Liver (tissue), 3 donors: ENCODE measurements at regions not wholly inside any gene's neighbourhood (a gene's known extent, or its start where the extent isn't known, plus 50 kb on each side); places are given as distances from the start of the nearest gene placed in this dataset.
"Not testable (repeated sequence)": the region's sequence is repeated elsewhere in the genome, so short reads cannot be mapped to it uniquely, and the experiment has no call there.

Experiments used
- ATF3 ChIP-seq: IDR thresholded peaks from 2 replicates; pipeline ENCODE4 v1.6.1; 2016; ENCODE audit warnings: antibody characterized with exemption
- CTCF ChIP-seq: fragments of 150-350 bp; IDR thresholded peaks from 2 replicates; pipeline ENCODE4 v1.5.1; 2017; ENCODE audit warnings: improper control_type of control experiment, low read depth, low read length; ENCODE audit not compliant: missing input control
- EGR1 ChIP-seq, 2 donors: IDR thresholded peaks; 2 replicates each; pipeline ENCODE4 v1.6.1; 2016 to 2018; ENCODE audit warnings: antibody characterized with exemption in 2 of 2, low read depth in 2 of 2
- FOXA1 ChIP-seq: IDR thresholded peaks from 2 replicates; pipeline ENCODE4 v1.6.1; 2016; ENCODE audit warnings: antibody characterized with exemption
- GABPA ChIP-seq, 2 donors: IDR thresholded peaks in 1 of 2; conservative IDR thresholded peaks in 1 of 2; 2 replicates each; pipeline ENCODE4 v1.6.1; 2016; ENCODE audit warnings: antibody characterized with exemption in 2 of 2, mild to moderate bottlenecking in 1 of 2, moderate library complexity in 1 of 2
- JUND ChIP-seq, 2 donors: IDR thresholded peaks; 2 replicates each; pipeline ENCODE4 v1.6.1; 2016; ENCODE audit warnings: antibody characterized with exemption in 2 of 2
- MAX ChIP-seq: IDR thresholded peaks from 2 replicates; pipeline ENCODE4 v1.6.1; 2016; ENCODE audit warnings: antibody characterized with exemption
- NR2F2 ChIP-seq: IDR thresholded peaks from 2 replicates; pipeline ENCODE4 v1.6.1; 2016; ENCODE audit warnings: antibody characterized with exemption
- RAD21 ChIP-seq, 2 donors: IDR thresholded peaks; 2 replicates each; pipeline ENCODE4 v1.6.1; 2016; ENCODE audit warnings: antibody characterized with exemption in 2 of 2, mild to moderate bottlenecking in 2 of 2
- REST ChIP-seq: IDR thresholded peaks from 2 replicates; pipeline ENCODE4 v1.6.1; 2016; ENCODE audit warnings: antibody characterized with exemption, mild to moderate bottlenecking
- SP1 ChIP-seq: IDR thresholded peaks from 2 replicates; pipeline ENCODE4 v1.6.1; 2018; ENCODE audit warnings: antibody characterized with exemption, mild to moderate bottlenecking
- TAF1 ChIP-seq: conservative IDR thresholded peaks from 2 replicates; pipeline ENCODE4 v1.6.1; 2016; ENCODE audit warnings: antibody characterized with exemption, mild to moderate bottlenecking
- YY1 ChIP-seq: IDR thresholded peaks from 2 replicates; pipeline ENCODE4 v1.6.1; 2016; ENCODE audit warnings: antibody characterized with exemption, mild to moderate bottlenecking
- ZBTB33 ChIP-seq: IDR thresholded peaks from 2 replicates; pipeline ENCODE4 v1.6.1; 2016; ENCODE audit warnings: antibody characterized with exemption
- donor health status: healthy.
- donor health status: healthy.

- not testable (repeated sequence) for TF ChIP-seq EGR1 (IDR thresholded peaks at IDR 0.05; ENCODE audit: low read depth in 2 of 2); YY1; CTCF; REST; MAX; RAD21 (IDR thresholded peaks at IDR 0.05); FOXA1; ZBTB33; NR2F2; TAF1; ATF3; JUND (IDR thresholded peaks at IDR 0.05); GABPA (IDR thresholded peaks at IDR 0.05 in 1 of 2, conservative IDR thresholded peaks at IDR 0.05 in 1 of 2); SP1
These were observed 102.9 kb upstream of the MTLN start for GRCh38 chr2:110315054-110315820.
